ENCODE measurements at regions not wholly inside any gene's neighbourhood (a gene's known extent, or its start where the extent isn't known, plus 50 kb on each side); places are given as distances from the start of the nearest gene placed in this dataset.
A peak's percentile ranks its signal among the peaks of the same experiment; 100 is the strongest.
"Not testable (repeated sequence)": the region's sequence is repeated elsewhere in the genome, so short reads cannot be mapped to it uniquely, and the experiment has no call there.

DNA sequence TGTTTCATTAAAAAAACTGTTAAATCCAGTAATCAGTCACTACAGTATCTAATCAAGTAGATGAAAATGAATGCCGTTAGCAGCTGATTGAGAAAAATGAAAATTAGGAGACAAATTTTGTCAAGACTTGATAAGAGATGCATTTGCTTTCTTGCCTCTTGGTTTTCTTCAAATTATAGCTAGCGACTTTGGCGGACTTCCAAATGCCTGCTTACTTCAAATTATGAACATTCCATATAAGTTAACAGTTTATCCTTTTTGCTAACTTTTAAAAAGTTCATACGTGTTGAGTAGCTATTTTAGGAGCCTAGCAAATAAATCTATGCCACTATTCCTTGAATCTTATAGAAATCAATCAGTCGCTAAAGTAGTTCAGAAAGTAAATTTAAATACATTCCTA, 58.8 kb downstream of the PPP4R3C start:
- no peak for DNase-seq (ENCODE audit: low spot score)

DNA sequence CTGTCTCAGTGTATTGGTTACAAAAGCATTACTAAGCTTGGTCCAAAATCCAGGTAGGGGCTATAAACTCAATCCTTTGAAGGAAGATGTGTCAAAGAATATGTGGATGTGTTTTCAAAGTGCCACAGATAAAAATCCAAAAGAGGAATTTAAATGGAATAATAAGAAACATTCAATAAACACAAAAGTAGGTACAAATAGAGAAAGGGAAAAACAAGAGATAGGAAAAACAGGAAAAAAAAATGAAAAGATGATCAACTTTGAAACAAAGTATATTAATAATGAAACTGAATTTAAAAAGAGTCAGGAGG, 64.0 kb downstream of the PPP4R3C start:
- DNase-seq (ENCODE audit: low spot score), result no peak

DNA sequence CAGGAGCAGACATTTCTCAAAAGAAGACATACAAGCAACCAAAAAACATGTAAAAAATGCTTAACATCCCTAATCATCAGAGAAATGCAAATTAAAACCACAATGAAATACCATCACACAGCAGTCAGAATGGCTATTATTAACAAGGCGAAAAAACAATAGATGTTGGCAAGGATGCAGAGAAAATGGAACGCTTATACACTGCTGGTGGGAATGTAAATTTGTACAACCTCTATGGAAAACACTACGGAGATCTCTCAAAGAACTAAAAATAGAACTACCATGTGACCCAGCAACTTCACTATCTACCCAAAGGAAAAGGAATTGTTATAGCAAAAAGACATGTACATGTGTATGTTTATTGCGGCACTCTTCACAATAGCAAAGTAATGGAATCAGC, 71.5 kb downstream of the PPP4R3C start:
- no peak for DNase-seq (ENCODE audit: low spot score)

DNA sequence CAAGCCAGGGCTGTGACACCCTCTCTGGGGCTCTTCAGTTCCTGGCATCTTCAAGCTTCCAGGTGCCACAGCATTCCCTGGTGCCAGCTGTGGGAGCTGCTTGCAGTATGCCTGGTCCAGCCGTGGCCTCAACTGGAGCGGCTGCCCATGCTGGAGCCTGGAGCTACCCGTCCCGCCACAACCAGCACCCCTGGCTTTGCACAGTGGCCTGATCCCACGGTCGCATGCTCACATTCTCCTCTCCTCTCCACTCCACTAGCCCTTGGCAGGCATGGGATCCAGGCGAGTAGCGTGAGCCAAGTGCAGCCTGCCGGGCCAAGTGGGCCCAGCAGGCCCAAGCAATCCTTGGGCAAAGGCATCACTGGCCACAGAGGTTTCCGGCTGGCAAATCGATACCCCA, 81.7 kb downstream of the PPP4R3C start:
- DNase-seq (ENCODE audit: low spot score), result no peak

DNA sequence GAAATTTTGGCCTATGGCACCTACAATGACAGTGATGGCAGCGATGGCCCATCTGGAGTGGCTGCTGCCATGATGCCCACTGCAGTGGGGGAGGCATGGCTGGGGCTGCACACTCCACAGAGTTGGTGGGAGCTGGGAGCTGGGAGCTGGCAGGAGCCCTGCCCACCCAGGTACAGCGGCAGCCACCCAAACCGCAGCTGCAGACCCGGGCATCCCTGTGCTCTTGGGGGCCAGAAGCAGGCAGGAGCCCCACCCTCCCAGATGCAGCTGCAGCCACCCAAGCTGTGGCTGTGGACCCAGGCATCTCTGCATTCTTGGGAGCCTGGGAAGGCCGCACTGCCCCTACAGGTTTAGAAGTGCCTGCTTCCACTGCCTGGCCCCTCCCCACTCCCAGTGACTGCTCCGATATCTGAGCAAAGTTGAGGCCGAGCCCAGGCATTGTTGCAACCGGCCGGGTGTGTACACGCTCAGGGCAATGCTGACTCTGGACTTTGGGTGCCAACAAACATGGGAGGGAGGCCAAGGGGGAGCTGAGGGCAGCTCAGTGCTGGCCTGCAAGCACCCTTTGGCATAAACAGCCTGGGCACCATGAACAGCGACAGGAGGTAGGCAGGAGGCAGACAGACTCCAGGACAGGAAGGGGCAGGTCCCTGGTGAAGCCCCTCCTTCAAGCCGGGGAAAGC, 82.8 kb downstream of the PPP4R3C start:
- no peak for DNase-seq (ENCODE audit: low spot score)

DNA sequence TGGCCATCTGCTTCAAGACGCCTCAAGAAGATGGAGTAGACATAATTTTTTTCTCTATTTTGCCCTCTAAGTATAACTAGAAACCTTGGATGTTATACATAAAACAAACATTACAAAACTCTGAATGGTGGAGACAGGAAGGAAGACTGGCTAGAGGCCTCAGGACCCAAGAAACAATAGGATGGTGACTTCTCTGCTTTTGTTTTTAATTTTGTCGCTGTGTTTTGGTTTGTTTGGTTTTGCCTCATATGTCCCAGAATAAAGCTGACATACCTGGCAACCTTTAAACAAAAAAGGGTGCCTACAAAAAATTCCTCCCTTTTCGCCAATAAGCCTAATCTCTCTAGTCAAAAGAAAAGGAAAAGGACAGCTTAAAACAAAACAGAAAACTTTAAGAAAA, 109.1 kb downstream of the PPP4R3C start:
- DNase-seq (ENCODE audit: low spot score), result no peak

DNA sequence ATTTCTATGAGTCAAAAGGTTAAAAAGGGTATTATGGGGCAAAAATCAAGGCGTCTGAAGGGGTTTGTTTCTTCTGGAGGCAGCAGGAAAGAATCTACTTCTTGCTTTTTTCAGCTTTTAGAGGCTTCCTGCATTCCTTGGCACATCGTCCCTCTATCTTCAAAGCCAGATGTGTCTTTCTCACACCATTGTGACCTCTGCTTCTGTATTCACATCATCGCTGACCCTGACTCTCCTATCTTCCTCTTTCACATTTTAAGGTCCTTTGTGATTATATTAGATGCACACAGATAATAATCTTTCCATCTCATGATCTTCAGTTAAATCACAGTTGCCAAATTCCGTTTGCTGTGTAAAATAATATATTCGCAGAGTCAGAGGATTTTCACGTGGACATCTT, 112.7 kb downstream of the PPP4R3C start:
- DNase-seq (ENCODE audit: low spot score), result no peak

DNA sequence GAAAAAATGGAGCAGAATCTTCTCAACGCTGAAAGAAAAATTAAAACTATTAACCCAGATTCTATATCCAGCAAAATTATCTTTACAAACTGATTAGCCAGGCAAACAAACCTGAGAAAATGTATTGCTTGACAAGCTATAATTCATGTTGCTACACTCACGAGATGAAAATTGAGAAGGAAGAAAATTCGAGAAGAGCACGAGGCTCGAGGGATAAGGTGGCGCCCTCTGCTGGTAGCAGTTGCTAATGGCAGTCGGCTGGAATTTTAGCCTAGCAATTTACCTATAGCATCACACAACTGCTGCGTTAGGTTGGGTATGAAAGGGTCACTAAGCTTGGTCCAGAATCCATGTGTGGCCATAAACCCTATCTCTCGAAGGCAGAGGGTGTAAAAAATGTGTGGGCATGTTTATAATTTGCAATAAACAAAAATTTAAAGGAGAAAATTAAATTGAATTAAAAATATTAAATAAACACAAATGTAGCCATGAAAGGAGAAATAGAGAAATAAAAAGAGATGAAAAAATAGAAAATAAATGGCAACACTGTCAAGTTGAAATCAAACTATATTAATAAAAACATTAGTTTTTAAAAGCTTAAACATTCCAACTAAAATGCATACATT, 126.6 kb downstream of the PPP4R3C start:
- peak; percentile 50 for DNase-seq (ENCODE audit: low spot score)

DNA sequence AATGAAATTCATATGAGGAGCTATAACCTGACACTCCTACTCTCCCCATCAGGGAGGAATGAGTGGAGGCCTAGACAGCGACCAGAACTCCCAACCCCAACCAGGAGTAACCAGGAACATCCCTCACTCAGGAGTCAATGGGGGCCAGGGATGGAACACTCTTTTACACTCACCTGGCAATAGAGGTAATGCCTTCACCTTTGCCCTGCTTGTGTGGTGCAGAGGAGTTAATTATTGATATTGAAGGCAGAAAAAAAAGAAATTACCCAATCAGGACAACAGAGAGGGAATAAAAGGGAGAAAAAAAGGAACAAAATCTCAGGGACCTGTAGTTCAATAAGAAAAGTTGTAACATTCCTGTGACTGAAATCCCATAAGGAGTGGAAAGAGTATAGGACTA, 141.5 kb downstream of the PPP4R3C start:
- DNase-seq (ENCODE audit: low spot score), result no peak

DNA sequence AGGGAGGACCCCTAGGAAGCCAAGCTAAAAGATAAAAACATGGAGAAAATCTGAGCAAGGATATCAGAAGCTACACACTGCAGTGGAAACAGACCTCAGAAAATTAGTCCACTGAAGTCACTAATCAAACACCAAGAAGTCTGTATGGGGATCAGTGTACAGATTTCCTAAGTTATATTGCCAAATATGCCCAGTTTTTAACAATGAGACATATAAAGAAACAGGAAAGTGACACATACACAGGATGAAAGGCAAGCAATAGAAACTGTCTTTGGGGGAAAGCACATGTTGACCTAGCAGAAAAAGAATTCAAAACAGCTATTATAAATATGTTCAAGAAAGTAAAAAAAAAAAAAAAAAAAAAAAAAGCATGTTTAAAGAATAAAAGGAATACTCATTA, 153.7 kb downstream of the PPP4R3C start:
- DNase-seq (ENCODE audit: low spot score), result no peak

DNA sequence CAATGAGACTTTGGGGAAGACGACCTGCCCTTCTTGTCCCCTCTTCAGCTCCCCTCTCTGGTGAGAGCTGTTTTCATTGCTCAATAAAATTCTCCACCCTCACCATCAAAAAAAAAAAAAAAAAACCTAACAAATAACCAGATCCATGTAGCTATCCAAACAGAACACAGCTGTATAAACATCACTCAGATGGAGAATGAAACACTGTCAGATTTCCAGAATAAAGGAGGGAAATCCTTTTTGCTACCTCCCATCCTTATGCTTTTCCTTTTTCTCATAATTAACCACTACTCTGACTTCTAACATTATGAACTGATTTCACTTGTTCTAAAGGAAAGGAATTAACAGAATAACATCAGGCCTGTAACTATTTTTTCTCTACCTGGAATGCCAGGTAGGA, 155.6 kb downstream of the PPP4R3C start:
- DNase-seq (ENCODE audit: low spot score), result no peak

DNA sequence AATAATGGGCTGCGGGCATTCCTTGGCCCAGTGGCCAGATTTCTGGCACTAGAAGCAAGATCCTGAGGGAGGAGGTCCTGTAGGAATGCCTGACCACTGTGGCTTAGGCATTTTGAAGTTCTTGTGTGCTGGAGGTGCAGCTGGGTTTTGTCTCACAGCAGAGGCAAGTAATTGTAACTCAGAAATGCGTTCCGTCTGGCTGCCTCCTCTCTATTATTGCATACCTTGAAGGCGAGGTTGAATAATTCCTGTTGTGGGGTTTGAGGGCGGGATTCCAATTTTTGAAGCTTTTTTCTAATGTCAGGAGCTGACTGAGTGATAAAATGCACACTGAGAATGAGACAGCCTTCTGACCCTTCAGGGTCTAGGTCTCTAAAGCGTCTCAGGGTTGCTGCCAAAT, 170.6 kb downstream of the PPP4R3C start:
- not testable (repeated sequence) for DNase-seq (ENCODE audit: low spot score)

DNA sequence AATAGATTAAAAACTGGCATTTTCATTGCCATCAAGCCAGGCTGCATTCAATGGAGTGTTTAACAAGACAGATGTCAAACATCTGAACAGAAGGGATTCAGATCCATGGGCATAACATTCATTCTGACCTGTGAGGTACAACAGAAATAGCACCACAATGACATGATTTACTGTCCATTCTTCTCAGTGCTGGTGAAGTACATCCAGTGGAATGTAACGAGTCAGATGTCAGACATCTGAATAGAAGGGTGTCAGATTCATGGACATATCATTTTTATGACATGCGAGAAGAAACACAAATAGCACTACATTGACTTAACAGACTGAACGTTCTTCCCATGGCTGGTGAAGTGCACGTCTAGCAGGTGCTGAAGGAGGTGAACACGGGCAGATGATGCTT, 186.4 kb downstream of the PPP4R3C start:
- DNase-seq (ENCODE audit: low spot score), result no peak

DNA sequence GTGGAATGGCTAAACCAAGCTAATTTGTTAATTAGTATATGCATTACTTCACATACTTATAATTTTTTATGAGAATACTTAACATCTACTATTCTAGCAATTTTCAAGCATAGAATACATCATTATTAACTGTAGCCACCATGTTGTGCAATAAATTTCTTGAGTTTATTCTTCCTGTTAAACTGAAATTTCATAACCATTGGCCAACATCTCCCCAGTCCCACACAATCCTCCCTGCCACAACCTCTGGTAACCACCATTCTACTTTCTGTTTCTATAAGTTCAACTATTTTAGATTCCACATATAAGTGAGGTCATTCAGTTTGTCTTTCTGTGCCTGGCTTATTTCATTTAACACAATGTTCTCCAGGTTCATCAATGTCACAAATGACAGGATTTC, 208.5 kb downstream of the PPP4R3C start:
- DNase-seq (ENCODE audit: low spot score), result no peak

DNA sequence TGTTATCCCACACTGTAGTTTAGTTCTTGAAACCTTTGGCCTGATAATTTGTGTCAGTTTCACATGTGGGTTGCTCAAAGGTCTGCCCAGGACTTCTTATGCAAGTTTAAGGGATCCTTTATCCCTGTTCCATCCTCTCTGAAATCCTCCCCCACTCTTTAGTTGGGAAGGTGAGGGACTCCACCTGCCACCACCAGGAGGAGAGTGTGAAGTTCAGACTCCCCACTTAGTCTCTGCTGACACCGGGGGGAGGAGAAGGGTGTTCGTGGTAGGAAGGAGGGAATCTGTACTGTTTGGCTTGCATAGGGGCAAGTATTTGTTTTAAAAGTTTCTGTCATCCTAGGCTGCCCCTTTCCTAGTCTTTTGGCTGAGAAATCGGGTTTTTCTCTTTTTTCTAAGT, 211.8 kb downstream of the PPP4R3C start:
- no peak for DNase-seq (ENCODE audit: low spot score)

DNA sequence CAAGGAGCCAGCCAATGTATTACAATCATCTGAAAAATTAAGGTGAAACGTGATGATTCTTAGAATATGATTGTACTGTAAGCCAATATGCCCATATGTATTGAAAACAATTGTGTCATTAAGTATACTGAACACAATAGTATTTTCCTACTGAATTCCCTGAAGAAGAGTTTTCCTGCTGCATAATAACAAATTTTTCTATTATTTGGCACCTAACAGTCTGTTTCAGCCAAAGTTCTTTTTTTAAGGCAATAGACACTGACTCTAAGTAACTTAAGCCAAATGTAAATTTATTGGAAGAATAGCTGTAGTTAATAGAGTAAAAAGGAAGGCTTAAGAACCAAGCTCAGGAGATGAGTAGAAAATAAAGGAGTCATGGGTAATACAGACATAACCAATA, 220.6 kb downstream of the PPP4R3C start:
- DNase-seq (ENCODE audit: low spot score), result no peak

DNA sequence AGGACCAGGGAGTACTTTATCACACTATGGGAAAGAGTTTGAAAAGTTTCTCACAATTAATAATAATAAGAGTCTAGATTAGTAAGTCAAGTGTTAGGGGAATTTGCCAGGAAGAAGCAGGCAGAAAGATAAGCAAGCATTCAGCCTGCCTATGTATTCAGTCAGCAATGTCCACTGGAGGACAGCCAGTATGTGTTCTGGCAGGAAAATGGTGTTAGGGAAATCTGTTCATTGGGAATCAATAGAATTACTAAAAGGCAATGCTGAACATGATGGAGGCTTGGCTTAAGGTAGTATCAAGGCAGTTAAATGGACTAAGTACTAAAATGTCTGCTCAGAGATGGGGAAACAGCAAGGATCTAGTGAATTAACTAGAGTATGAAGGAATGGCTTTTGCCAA, 221.2 kb downstream of the PPP4R3C start:
- no peak for DNase-seq (ENCODE audit: low spot score)

DNA sequence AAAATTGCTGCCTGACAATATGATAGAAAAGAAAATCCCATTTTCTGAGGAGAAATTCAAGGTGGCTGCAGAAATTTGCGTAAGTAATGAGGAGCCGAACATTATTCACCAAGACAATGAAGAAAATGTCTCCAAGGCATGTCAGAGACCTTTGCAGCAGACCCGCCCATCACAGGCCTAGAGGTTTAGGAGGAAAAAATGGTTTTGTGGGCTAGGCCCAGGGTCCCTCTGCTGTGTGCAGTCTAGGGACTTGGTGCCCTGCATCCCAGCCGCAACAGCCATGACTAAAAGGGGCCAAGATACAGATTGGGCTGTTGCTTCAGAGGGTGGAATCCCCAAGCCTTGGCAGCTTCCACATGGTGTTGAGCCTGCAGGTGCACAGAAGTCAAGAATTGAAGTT, 223.1 kb downstream of the PPP4R3C start:
- not testable (repeated sequence) for DNase-seq (ENCODE audit: low spot score)

DNA sequence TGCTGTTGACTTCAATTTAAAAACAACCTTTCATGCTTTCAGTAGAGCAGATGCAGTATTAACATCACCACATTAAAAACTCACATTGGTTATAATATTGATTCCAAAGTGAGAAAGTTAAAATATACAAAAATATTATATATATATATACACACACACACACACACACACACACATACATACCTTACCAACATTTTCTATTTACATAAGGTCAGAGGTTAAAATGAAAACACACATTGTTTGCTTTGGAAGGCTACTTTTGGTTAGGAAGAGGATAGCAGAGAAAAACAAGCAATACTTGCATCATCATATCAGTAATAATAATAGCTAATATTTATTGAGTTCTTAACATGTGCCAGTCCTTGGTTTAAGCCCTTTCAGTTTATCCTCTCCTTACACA, 226.5 kb downstream of the PPP4R3C start:
- no peak for DNase-seq (ENCODE audit: low spot score)

DNA sequence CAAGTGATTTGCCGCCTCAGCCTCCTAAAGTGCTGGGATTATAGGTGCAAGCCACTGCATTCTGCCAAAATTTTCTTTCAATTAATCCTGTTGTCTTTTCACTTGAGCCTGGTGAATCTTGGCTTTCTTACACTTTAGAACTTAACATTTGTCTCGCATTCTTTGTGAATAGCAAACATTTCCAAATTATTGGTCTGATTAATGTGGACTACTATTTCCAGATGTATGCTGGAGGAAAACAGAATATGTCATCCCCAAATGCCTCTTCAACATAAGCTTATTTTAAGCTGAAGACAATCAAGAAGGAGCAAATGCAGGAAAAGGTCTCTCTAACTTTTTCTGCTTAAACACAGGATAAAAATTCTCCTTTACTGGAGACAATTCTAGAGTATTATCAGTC, 233.4 kb downstream of the PPP4R3C start:
- DNase-seq (ENCODE audit: low spot score), result no peak

DNA sequence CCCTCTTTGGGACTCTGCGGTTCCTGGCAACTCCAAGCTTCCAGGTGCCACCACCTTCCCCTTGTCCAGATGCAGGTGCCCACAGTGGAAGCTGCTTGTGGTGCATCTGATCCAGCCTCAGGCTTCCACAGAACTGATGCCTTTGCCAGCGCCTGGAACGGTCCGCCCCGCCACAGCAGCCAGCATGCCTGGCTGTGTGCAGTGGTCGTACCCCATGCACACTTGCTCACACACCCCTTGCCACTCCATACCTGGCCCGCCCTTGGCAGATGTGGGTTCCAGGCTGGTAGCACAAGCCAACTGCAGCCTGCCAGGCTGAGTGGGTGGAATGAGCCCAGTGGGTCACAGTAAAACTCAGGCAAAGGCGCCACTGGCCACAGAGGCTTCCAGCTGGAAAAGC, 240.5 kb downstream of the PPP4R3C start:
- DNase-seq (ENCODE audit: low spot score), result no peak

DNA sequence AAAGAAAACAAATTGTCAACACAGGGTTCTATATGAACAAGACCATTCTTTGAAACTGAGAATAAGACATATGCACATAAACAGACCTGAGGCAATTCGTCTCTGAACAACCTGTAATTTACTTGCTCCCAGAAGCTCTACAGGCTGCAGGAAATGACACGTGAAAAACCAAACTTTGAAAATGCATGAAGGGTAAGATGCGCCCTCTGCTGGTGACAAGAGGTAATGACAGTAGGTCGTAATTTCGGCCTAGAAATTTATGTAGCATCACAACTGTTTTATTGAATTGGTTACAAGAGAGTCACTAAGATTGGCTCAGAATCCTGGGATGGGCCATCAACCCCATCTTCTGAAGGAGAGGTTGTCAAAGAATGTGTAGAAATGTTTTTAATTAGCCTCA, 276.5 kb downstream of the PPP4R3C start:
- DNase-seq (ENCODE audit: low spot score), result peak; percentile 20

DNA sequence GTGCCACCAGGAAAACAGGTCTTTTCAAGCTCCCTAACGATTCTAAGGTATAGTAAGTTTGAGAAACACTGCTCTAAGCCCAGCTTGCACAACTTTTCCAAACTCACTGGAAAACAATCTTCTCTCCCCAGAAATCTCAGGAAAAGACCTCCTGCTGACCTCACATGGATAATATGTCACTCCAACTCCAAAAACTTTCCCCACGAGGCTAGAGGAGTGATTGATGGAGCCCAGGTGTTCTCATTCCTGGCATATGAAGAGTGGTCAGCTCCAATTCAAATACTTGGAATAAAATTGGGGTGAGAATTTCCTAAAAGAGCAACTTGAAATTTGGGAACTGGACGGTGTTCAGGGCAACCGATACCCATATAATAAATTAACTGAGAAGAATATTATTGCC, 299.9 kb downstream of the PPP4R3C start:
- no peak for DNase-seq (ENCODE audit: low spot score)

DNA sequence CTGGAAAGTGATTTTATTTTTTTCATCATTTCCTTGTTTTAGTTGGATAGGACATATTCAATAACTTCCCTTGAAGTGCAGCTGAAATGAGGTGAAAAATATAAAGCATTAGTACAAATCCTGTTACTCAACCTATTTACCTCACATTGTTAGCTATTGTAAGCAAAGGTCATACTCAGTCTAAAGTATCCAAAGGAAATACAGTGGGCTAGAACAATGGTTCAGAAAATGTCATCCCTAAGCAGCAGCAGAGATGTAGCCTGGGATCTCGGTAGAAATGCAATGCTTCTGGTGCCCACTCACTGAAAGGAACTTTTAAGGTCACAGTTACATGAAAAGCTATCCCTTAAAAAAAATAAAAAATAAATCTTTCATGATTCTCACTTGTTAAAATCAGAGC, 300.6 kb downstream of the PPP4R3C start:
- no peak for DNase-seq (ENCODE audit: low spot score)

DNA sequence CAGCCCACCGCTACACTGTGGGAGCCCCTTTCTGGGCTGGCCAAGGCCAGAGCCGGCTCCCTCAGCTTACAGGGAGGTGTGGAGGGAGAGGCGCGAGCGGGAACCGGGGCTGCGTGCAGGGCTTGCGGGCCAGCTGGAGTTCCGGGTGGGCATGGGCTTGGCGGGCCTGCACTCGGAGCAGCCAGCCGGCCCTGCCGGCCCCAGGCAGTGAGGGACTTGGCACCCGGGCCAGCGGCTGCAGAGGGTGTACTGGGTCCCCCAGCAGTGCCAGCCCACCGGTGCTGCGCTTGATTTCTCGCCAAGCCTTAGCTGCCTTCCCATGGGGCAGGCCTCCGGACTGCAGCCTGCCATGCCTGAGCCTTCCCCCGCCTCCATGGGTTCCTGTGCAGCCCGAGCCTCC, 306.2 kb downstream of the PPP4R3C start:
- DNase-seq (ENCODE audit: low spot score), result not testable (repeated sequence)
